Activated CD4-positive, alpha-beta T cell treated with anti-CD3 and anti-CD28 coated beads for 1 hour (primary cell): ENCODE measurements at regions not wholly inside any gene's neighbourhood (a gene's known extent, or its start where the extent isn't known, plus 50 kb on each side); places are given as distances from the start of the nearest gene placed in this dataset.
"Not testable (repeated sequence)": the region's sequence is repeated elsewhere in the genome, so short reads cannot be mapped to it uniquely, and the experiment has no call there.

Experiments used
- DNase-seq: peaks from one replicate; pipeline ENCODE4 v3.0.0-alpha.2; 2020

GRCh38 chr10:32217216-32217615, 129.7 kb downstream of the EPC1 start:
- DNase-seq, result no peak

- not testable (repeated sequence) for DNase-seq
Observed at GRCh38 chr10:32213838-32214237, 133.1 kb downstream of the EPC1 start.

GRCh38 chr10:32211046-32211363, 136.0 kb downstream of the EPC1 start:
- no peak for DNase-seq

GRCh38 chr10:32210306-32211045, 136.5 kb downstream of the EPC1 start:
- DNase-seq, result no peak

GRCh38 chr10:32208005-32208404, 139.0 kb downstream of the EPC1 start:
- DNase-seq, result not testable (repeated sequence)

GRCh38 chr10:32207544-32207943, 139.4 kb downstream of the EPC1 start:
- peak; percentile 40 for DNase-seq

- DNase-seq, result no peak
Observed at GRCh38 chr10:32205670-32206069, 141.3 kb downstream of the EPC1 start.

- DNase-seq, result no peak
Observed at GRCh38 chr10:32204606-32205005, 142.4 kb downstream of the EPC1 start.

GRCh38 chr10:32199714-32200394, 143.6 kb upstream of the KIF5B start:
- DNase-seq, result no peak

GRCh38 chr10:32197423-32197822, 141.2 kb upstream of the KIF5B start:
- no peak for DNase-seq

- no peak for DNase-seq
Observed at GRCh38 chr10:32190890-32191491, 134.8 kb upstream of the KIF5B start.

- DNase-seq, result no peak
Observed at GRCh38 chr10:32189400-32190084, 133.3 kb upstream of the KIF5B start.

- not testable (repeated sequence) for DNase-seq
Observed at GRCh38 chr10:32188601-32189000, 132.4 kb upstream of the KIF5B start.

- DNase-seq, result no peak
Observed at GRCh38 chr10:32187686-32188085, 131.5 kb upstream of the KIF5B start.

- DNase-seq, result not testable (repeated sequence)
Observed at GRCh38 chr10:32183652-32184051, 127.4 kb upstream of the KIF5B start.

- no peak for DNase-seq
Observed at GRCh38 chr10:32182476-32182875, 126.3 kb upstream of the KIF5B start.

GRCh38 chr10:32180390-32181280, 124.4 kb upstream of the KIF5B start:
- DNase-seq, result no peak

GRCh38 chr10:32179836-32180235, 123.6 kb upstream of the KIF5B start:
- no peak for DNase-seq

GRCh38 chr10:32177594-32177993, 121.4 kb upstream of the KIF5B start:
- DNase-seq, result not testable (repeated sequence)

GRCh38 chr10:32175629-32176028, 119.4 kb upstream of the KIF5B start:
- no peak for DNase-seq

- no peak for DNase-seq
Observed at GRCh38 chr10:32174349-32174893, 118.2 kb upstream of the KIF5B start.

GRCh38 chr10:32171204-32171603, 115.0 kb upstream of the KIF5B start:
- no peak for DNase-seq
